Rectal smooth muscle tissue (tissue), 1 donor: ENCODE measurements at regions not wholly inside any gene's neighbourhood (a gene's known extent, or its start where the extent isn't known, plus 50 kb on each side); places are given as distances from the start of the nearest gene placed in this dataset.
"Not testable (repeated sequence)": the region's sequence is repeated elsewhere in the genome, so short reads cannot be mapped to it uniquely, and the experiment has no call there.

Experiments used
- H3K27ac ChIP-seq: one replicate; pipeline ENCODE4 v1.7.0; 2013; ENCODE audit warnings: low read depth, low read length, inconsistent platforms
- H3K27me3 ChIP-seq: one replicate; pipeline ENCODE4 v1.7.0; 2013; ENCODE audit warnings: low read length; ENCODE audit not compliant: control insufficient read depth, insufficient read depth
- H3K36me3 ChIP-seq: one replicate; pipeline ENCODE4 v1.7.0; 2013; ENCODE audit warnings: low read length; ENCODE audit not compliant: control insufficient read depth, insufficient read depth
- H3K4me1 ChIP-seq: one replicate; pipeline ENCODE4 v1.7.0; 2013; ENCODE audit warnings: low read length; ENCODE audit not compliant: control insufficient read depth, insufficient read depth
- H3K4me3 ChIP-seq: one replicate; pipeline ENCODE4 v1.7.0; 2013; ENCODE audit warnings: low read length
- H3K9ac ChIP-seq: one replicate; pipeline ENCODE4 v1.7.0; 2013; ENCODE audit warnings: low read length

DNA sequence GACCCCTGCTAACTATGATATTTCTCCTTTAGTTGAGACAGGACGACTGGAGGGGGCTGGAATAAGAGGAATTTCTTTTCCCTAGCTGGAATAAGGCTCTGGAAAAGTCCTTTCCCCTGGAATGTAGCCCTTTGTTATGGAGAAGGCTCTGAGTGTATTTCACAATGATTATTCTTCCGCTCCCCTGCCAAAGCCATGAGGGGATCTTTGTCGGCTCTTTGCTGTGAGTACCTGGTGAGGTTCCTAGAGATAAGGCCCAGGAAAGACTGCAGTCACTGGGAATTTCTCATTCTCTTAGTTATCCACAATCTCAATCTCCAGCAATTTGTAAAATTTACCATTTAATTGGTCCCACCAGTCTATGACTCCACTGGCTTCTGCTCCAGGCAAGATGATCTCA, 340.2 kb upstream of the HNRNPA3 start:
- H3K27ac ChIP-seq = no peak overlapping the region
- no peaks in the 10 kb centered on the region for H3K27me3 ChIP-seq
- no peaks in the 10 kb centered on the region for H3K36me3 ChIP-seq
- H3K4me3 ChIP-seq = no peak overlapping the region
- no peak overlapping the region for H3K9ac ChIP-seq
- H3K4me1 ChIP-seq = no peaks in the 10 kb centered on the region

DNA sequence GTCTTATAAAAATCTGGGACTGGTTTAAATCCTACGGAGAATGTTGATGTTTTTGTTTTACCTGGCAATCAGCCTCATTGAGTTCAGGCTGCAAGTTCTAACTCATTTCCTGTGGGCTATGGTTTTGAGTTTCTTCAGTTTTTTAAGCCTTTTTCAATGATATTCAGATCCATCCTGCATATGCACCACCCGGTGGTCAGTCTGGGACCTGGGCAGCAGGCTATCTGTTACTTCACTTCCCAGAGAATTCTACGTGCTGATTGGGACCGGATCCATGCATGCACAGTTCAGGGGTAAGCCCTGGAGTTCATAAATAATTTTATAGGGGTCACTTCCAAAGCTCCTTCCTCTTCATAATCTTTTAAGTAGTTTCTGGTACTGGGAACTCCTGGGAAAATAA, 339.2 kb upstream of the HNRNPA3 start:
- H3K27me3 ChIP-seq = no peaks in the 10 kb centered on the region
- no peak overlapping the region for H3K4me3 ChIP-seq
- H3K36me3 ChIP-seq = no peaks in the 10 kb centered on the region
- H3K9ac ChIP-seq = no peak overlapping the region
- no peaks in the 10 kb centered on the region for H3K4me1 ChIP-seq
- H3K27ac ChIP-seq = no peak overlapping the region

DNA sequence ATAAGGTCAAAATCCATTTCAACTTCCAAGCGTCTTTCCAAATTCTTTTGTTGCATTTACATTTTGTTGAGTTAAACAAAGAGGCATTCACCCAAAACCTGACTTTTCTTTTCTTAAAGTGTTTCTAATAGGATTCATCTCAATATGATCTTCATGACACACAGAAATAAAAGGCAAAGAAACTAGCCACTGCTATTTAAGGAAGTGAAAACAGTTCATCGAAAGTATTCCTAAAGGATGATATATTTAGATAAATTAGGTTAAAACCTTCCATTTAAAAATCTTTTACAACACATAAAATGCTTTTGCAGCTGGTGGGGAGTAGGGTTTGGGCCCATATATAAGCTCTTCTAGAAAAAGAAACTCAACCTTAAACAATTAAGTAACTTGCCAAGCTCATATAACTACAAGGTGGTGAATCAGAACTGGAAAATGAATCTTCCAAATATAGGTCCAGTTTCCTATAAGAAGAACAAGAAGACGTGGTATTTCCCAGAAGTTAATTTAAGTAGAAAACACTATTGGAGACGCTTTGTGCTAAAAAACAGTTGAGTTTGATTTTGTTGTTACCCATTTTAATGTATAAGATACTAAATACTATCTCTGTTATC, 336.0 kb upstream of the HNRNPA3 start:
- no peaks in the 10 kb centered on the region for H3K4me1 ChIP-seq
- H3K27ac ChIP-seq = no peak overlapping the region
- no peaks in the 10 kb centered on the region for H3K27me3 ChIP-seq
- no peak overlapping the region for H3K4me3 ChIP-seq
- no peak overlapping the region for H3K9ac ChIP-seq
- H3K36me3 ChIP-seq = no peaks in the 10 kb centered on the region

DNA sequence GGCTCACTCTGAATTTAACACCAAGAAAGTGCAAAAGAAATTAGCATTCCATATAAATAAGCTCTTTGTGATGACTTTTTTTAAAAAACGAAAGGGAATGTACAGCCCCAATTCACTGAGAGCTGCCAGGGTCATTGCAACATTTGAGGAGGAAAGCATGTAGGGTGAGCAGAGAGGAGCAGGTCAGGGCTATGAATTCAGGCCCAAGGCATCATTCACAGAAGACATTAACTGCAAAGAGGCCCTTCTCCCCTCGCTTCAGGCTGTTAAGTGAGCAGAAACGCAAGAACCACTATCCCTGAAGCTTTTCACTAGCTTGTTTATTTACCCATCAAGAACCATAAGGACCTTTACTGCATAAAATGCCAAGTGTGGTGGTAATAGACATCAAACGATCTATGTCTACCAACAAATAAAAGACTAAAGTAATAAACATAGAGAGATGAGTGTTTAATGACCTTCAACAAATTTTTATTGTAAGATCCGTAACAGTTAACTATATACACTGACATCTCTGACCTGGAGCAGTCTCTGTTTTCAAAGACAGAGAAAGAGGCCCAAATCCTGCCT, 333.1 kb upstream of the HNRNPA3 start:
- Histone ChIP-seq H3K27me3 (no peaks in the 10 kb centered on the region), H3K36me3 (no peaks in the 10 kb centered on the region), H3K27ac (no peak overlapping the region), H3K4me1 (no peaks in the 10 kb centered on the region), H3K9ac (no peak overlapping the region), H3K4me3 (no peak overlapping the region)

DNA sequence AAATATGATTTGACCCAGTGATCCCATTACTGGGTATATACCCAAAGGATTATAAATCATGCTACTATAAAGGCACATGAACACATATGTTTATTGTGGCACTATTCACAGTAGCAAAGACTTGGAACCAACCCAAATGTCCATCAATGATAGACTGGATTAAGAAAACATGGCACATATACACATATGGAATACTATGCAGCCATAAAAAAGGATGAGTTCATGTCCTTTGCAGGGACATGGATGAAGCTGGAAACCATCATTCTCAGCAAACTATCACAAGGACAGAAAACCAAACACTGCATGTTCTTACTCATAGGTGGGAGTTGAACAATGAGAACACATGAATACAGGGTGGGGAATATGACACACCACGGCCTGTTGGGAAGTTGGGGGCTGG, 330.5 kb upstream of the HNRNPA3 start:
- not testable (repeated sequence) for H3K4me3 ChIP-seq, H3K4me1 ChIP-seq, H3K9ac ChIP-seq, H3K27me3 ChIP-seq, H3K36me3 ChIP-seq, H3K27ac ChIP-seq

DNA sequence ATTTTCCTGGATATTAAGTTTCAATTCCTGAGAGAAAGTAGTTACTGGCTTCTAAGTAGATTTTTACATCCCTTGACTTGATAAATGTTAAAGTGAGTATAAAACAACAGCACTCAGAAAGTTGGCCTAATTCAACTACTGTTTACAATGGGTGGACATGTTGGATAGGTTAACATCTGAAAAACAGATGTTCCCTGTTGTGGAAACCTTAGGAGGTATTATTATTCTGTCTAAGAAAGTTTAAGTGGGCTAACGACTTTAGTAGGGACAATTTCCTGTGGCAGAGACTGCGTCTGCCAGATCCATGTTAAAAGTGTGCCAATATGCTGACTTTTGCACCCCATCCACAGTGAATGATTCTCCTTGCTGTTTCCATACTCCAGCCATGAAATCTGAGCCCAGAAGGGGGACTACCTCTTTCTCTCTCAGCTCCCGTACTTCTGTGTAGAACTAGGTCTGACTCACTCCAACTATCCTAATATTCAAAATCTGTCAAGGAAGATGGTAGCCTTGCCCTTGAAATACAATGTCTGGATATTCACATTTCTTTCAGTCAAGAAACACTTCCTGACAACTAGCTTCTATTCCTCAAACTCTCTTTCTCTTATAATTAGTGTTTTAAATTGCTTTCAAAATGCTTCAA, 327.5 kb upstream of the HNRNPA3 start:
- Histone ChIP-seq H3K9ac (no peak overlapping the region), H3K27me3 (no peaks in the 10 kb centered on the region)

DNA sequence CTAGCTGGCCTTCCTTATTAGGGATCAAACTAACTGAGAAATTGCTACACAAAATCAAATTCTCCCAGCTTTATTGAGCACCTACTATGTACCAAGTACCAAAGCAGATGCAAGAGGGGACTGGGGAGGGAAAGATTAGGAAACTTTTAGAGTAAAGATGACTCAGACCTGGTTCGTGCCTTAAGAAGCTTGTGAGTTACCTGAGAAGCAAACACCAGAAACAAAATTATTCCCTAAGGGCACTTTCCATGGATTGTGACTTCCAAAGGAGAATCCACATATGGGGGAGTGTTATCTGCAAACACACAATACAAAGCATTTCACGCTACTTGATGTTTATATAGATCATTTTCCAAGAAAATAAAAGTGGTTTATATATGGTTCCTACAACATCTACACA, 326.9 kb upstream of the HNRNPA3 start:
- no peaks in the 10 kb centered on the region for H3K4me1 ChIP-seq
- H3K27me3 ChIP-seq = no peaks in the 10 kb centered on the region
- H3K27ac ChIP-seq = no peak overlapping the region
- no peak overlapping the region for H3K4me3 ChIP-seq
- H3K36me3 ChIP-seq = no peaks in the 10 kb centered on the region
- no peak overlapping the region for H3K9ac ChIP-seq

More for the DNA sequence above, 327.5 kb upstream of the HNRNPA3 start:
- H3K36me3 ChIP-seq = no peaks in the 10 kb centered on the region
- H3K27ac ChIP-seq = no peak overlapping the region
- H3K4me1 ChIP-seq = no peaks in the 10 kb centered on the region
- H3K4me3 ChIP-seq = no peak overlapping the region

DNA sequence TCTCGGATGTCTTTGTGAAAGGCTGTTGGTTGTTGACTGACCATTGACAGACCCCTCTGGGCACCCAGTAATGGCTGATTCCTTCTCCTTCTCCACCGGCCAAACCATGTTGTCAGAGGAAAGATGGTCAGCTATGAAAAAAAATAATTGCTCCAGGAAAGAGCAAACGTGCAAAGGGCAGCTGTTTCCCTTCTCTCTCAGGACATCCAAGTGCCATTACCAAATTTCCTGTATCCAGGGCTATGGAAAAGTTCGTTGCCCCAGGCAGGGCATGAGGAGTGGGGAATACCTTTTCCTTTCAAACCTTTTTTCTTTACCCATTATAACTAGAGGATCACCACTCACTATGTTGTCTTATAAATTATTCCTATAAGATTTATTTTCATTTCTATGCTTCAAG, 321.5 kb upstream of the HNRNPA3 start:
- Histone ChIP-seq H3K9ac (no peak overlapping the region), H3K4me3 (no peak overlapping the region), H3K27me3 (no peaks in the 10 kb centered on the region), H3K36me3 (no peaks in the 10 kb centered on the region), H3K27ac (no peak overlapping the region), H3K4me1 (no peaks in the 10 kb centered on the region)

DNA sequence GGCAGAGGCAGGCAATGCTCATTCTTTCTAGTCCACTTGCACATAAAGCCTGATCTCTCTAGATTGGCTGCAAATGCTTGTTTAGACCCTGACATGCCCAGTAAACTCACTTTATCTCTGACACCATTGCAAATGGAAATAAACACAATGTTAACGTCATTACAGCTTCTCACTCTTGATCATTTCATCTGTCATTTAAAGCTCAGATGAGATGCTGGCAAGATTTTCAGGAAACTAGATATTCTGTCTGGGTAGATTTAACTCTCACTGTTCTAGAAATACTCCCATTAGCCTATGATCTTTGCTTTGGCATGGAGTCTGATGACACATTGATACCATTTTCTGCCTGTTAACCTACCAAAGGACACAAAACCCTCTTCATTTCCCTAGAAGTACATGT, 320.7 kb upstream of the HNRNPA3 start:
- no peak overlapping the region for H3K4me3 ChIP-seq
- H3K9ac ChIP-seq = no peak overlapping the region
- no peaks in the 10 kb centered on the region for H3K27me3 ChIP-seq
- no peaks in the 10 kb centered on the region for H3K4me1 ChIP-seq
- no peaks in the 10 kb centered on the region for H3K36me3 ChIP-seq
- no peak overlapping the region for H3K27ac ChIP-seq

DNA sequence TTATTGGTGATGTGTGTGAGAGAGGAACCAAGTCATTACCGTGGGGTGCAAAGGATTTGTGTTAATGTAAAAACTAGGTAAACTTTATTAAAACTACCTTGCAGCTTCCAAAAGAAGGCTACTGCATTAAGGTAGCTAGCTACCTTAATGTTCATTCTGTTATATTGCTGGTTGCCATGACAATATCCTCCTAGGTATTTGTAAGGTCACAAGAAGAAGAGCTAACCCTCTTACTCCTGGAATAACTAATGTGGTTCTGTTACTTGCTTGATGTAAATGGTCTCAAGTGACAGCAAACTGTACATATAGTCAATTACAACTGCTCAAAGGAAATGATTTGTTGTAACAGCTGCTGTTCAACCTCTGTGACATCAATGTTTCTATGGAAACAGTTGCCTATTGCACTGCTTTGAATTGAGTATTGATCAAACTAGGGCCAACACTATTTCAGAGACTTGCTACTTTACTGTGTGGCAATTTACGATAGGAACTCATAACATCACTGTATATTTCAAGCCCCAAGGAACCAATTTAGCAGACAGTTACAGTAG, 319.8 kb upstream of the HNRNPA3 start:
- no peaks in the 10 kb centered on the region for H3K36me3 ChIP-seq
- H3K9ac ChIP-seq = no peak overlapping the region
- no peaks in the 10 kb centered on the region for H3K27me3 ChIP-seq
- H3K4me1 ChIP-seq = no peaks in the 10 kb centered on the region
- no peak overlapping the region for H3K4me3 ChIP-seq
- H3K27ac ChIP-seq = no peak overlapping the region

DNA sequence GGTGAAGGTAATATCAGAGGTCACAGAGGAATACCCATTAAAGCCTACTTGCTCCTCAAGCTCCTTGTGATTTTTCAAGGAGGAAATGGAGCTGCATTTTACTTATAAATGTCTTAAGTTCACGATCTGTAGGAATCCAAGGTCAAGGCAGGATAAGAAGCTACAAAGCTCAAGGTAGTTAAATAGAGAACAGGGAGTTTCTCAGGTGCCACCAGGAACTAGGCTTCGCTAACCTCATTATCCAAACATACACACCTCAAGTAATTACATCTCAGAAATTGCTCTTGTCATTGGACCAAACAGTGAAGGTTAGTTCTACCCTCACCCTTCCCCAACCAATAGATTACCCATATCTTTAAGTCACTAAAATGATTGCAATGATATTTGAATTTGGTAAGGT, 317.4 kb upstream of the HNRNPA3 start:
- Histone ChIP-seq H3K27ac (no peak overlapping the region), H3K27me3 (no peaks in the 10 kb centered on the region), H3K4me3 (no peak overlapping the region), H3K36me3 (no peaks in the 10 kb centered on the region), H3K4me1 (no peaks in the 10 kb centered on the region), H3K9ac (no peak overlapping the region)

DNA sequence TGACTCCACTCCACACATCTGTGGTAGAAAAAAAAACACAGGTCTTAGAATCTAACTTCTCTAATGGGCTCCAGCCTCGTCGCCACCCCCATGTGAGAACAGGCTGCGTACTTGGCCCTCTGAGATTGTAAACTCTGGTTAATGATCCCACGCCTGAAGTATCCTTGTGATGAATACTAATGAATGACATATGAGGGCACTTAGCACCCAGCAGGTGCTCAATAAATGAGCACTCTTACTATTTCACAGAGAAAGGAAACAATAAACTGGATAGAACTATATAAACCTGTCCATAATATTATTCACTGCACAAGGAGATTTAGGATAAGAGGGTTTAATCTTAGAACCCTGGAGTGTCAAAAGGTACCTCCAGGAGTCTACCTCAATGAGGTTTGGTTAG, 310.1 kb upstream of the HNRNPA3 start:
- H3K27me3 ChIP-seq = no peaks in the 10 kb centered on the region
- no peak overlapping the region for H3K27ac ChIP-seq
- no peaks in the 10 kb centered on the region for H3K36me3 ChIP-seq
- no peak overlapping the region for H3K4me3 ChIP-seq
- no peak overlapping the region for H3K9ac ChIP-seq
- H3K4me1 ChIP-seq = peaks cover 3% of the 10 kb centered on the region

DNA sequence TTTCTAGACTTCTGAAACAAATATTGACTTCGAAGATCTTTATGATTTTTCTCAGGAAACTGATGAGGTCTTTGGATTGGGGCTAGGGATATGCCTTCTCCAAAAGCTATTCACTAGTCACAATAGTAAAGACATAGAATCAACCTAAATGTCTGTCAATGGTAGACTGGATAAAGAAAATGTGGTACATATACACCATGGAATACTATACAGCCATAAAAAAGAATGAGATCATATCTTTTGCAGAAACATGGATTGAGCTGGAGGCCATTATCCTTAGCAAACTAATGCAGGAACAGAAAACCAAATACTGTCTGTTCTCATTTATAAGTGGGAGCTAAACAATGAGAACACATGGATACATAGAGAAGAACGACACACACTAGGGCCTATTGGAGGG, 308.5 kb upstream of the HNRNPA3 start:
- not testable (repeated sequence) for H3K4me1 ChIP-seq, H3K36me3 ChIP-seq, H3K27ac ChIP-seq, H3K4me3 ChIP-seq, H3K27me3 ChIP-seq, H3K9ac ChIP-seq
